A673 (cell line): ENCODE measurements at regions not wholly inside any gene's neighbourhood (a gene's known extent, or its start where the extent isn't known, plus 50 kb on each side); places are given as distances from the start of the nearest gene placed in this dataset.

Experiments
- BruUV-seq: library from RNA; stranded (reverse); fragments of 400-500 nt; replicated peaks from 2 replicates; lab custom pipeline; 2021; lab: Mats Ljungman, UMichigan
- CTCF ChIA-PET: fragments of 300-600 bp; sonication (Branson Sonifier 250); formaldehyde crosslinking; loops from one replicate; lab custom pipeline; 2022; ENCODE audit warnings: antibody characterized with exemption; lab: Charles Lee
- POLR2A ChIA-PET: fragments of 300-600 bp; sonication (Branson Sonifier 250); formaldehyde crosslinking; loops from one replicate; lab custom pipeline; 2022; ENCODE audit warnings: antibody characterized with exemption; ENCODE audit not compliant: low non-redundant PET; lab: Charles Lee
- DNase-seq: peaks from one replicate; pipeline ENCODE4 v3.0.0-alpha.2; 2015; ENCODE audit warnings: low spot score
- H3K27ac ChIP-seq: fragments of 200-600 bp; sonication (generic); 2 replicates; pipeline ENCODE4 v1.5.1; 2016; ENCODE audit warnings: mixed run types, low read depth, mild to moderate bottlenecking, mixed read lengths, antibody characterized with exemption, low read length; ENCODE audit not compliant: poor library complexity, severe bottlenecking
- H3K27me3 ChIP-seq: fragments of 200-600 bp; sonication (generic); replicated peaks from 2 replicates; pipeline ENCODE4 v1.6.1; 2017; ENCODE audit warnings: mixed run types, low read depth, mild to moderate bottlenecking, mixed read lengths, antibody characterized with exemption, low read length; ENCODE audit not compliant: insufficient read depth, poor library complexity
- H3K36me3 ChIP-seq: fragments of 200-600 bp; sonication (generic); 2 replicates; pipeline ENCODE4 v1.6.1; 2016; ENCODE audit warnings: mixed run types, mild to moderate bottlenecking, mixed read lengths, antibody characterized with exemption, low read length; ENCODE audit not compliant: insufficient read depth, poor library complexity, severe bottlenecking
- H3K4me1 ChIP-seq: fragments of 200-600 bp; sonication (generic); 2 replicates; pipeline ENCODE4 v1.6.1; 2017; ENCODE audit warnings: mixed run types, mild to moderate bottlenecking, mixed read lengths, antibody characterized with exemption, low read length; ENCODE audit not compliant: insufficient read depth, poor library complexity, severe bottlenecking
- H3K4me3 ChIP-seq: fragments of 200-600 bp; sonication (generic); 2 replicates; pipeline ENCODE4 v1.5.1; 2016; ENCODE audit warnings: low read depth, mixed run types, mild to moderate bottlenecking, mixed read lengths, low read length; ENCODE audit not compliant: poor library complexity, severe bottlenecking
- H3K9me3 ChIP-seq: fragments of 200-600 bp; sonication (generic); 2 replicates; pipeline ENCODE4 v1.6.1; 2016; ENCODE audit warnings: mixed run types, low read depth, mild to moderate bottlenecking, mixed read lengths, antibody characterized with exemption, low read length; ENCODE audit not compliant: poor library complexity, severe bottlenecking
- CTCF ChIP-seq: fragments of 300-800, 200-600 bp; sonication (generic); conservative IDR thresholded peaks from 2 replicates; pipeline ENCODE4 v1.5.1; 2017; ENCODE audit warnings: low read depth, mild to moderate bottlenecking, antibody characterized with exemption, low read length, moderate library complexity, mixed read lengths
- EZH2 ChIP-seq: fragments of 200-600 bp; sonication (generic); IDR thresholded peaks from 2 replicates; pipeline ENCODE4 v1.6.1; 2017; ENCODE audit warnings: borderline replicate concordance, low read depth, mild to moderate bottlenecking, mixed read lengths, antibody characterized with exemption, low read length; ENCODE audit not compliant: poor library complexity, severe bottlenecking
- intact Hi-C: fragments of 100-400 bp; cut with micrococcal nuclease; formaldehyde crosslinking; loops from one replicate; pipeline ENCODE4 v1.10.0; 2022; ENCODE audit not compliant: unreplicated experiment

GRCh38 chr18:42649331-42650035 lies 466.0 kb downstream of the RIT2 start:
- Histone ChIP-seq H3K27me3 (no peaks in the 10 kb centered on the region), H3K36me3 (no peaks in the 10 kb centered on the region), H3K4me1 (no peaks in the 10 kb centered on the region), H3K9me3 (no peaks in the 10 kb centered on the region), H3K27ac (no peak overlapping the region), H3K4me3 (no peak overlapping the region)
- CTCF ChIA-PET, result no interaction called here
- POLR2A ChIA-PET, result no interaction called here
- TF ChIP-seq EZH2, result no peak
- TF ChIP-seq CTCF, result no peak
- intact Hi-C loops, result no loop called here
- no peak for DNase-seq
- BruUV-seq, result no TSS peak

GRCh38 chr18:42654556-42654955 lies 460.9 kb downstream of the RIT2 start:
- Histone ChIP-seq H3K27me3 (no peaks in the 10 kb centered on the region), H3K9me3 (no peaks in the 10 kb centered on the region), H3K4me3 (no peak overlapping the region), H3K36me3 (no peaks in the 10 kb centered on the region), H3K4me1 (no peaks in the 10 kb centered on the region), H3K27ac (no peak overlapping the region)
- CTCF ChIA-PET, result no interaction called here
- DNase-seq, result no peak
- intact Hi-C loops, result no loop called here
- POLR2A ChIA-PET, result no interaction called here
- BruUV-seq, result no TSS peak
- TF ChIP-seq CTCF, result no peak
- no peak for TF ChIP-seq EZH2

GRCh38 chr18:42657551-42657950 lies 457.9 kb downstream of the RIT2 start:
- H3K36me3 ChIP-seq, result no peaks in the 10 kb centered on the region
- CTCF ChIA-PET, result no interaction called here
- POLR2A ChIA-PET, result no interaction called here

More at GRCh38 chr18:42657551-42657950, 457.9 kb downstream of the RIT2 start:
- Histone ChIP-seq H3K4me3 (no peak overlapping the region), H3K9me3 (no peaks in the 10 kb centered on the region), H3K4me1 (no peaks in the 10 kb centered on the region), H3K27ac (no peak overlapping the region), H3K27me3 (no peaks in the 10 kb centered on the region)
- intact Hi-C loops, result no loop called here
- no TSS peak for BruUV-seq
- no peak for DNase-seq
- no peak for TF ChIP-seq CTCF
- no peak for TF ChIP-seq EZH2
